PFSK-1 (cell line): ENCODE measurements at regions not wholly inside any gene's neighbourhood (a gene's known extent, or its start where the extent isn't known, plus 50 kb on each side); places are given as distances from the start of the nearest gene placed in this dataset.

Source experiments
- FOXP2 ChIP-seq: optimal IDR thresholded peaks from 2 replicates; pipeline ENCODE3; 2011; ENCODE audit warnings: borderline replicate concordance, control low read depth, inconsistent platforms; ENCODE audit not compliant: insufficient read depth; ENCODE audit errors: extremely low read length, extremely low read depth
- TAF1 ChIP-seq: IDR thresholded peaks from 2 replicates; pipeline ENCODE4 v1.6.1; 2012; ENCODE audit warnings: low read length, control low read depth, borderline replicate concordance; ENCODE audit not compliant: insufficient read depth
- TF ChIP-seq, protein P1 (sequence below), 2 experiments: IDR thresholded peaks; 2 replicates each; pipeline versions ENCODE4 v1.6.1 to v1.8.0; 2011 to 2012; ENCODE audit warnings: low read depth in 2 of 2, low read length in 2 of 2, control low read depth in 1 of 2, inconsistent platforms in 1 of 2, mild to moderate bottlenecking in 1 of 2, moderate library complexity in 1 of 2; ENCODE audit not compliant: insufficient read depth in 1 of 2

DNA sequence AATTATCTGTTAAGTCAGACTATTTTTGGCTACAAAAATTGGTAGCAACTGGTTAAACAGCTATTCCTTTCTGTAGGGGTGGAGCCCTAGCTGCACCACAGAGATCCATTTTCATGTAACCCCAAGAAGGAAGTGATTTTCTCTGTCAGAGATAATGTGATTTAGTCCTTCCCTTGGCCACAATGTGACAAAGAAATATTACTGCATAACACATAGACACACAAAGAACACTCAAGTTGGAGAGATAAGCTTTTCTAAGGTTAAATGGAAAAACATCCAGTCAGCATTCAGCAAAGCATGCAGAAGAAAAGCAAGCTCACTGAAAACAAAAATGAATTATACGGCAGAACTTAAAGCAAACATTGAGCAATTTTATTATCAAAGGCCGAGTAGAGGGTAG, 227.8 kb upstream of the CDH9 start:
- TF ChIP-seq FOXP2 (no peak), TAF1 (no peak)
- TF ChIP-seq, protein P1, sequence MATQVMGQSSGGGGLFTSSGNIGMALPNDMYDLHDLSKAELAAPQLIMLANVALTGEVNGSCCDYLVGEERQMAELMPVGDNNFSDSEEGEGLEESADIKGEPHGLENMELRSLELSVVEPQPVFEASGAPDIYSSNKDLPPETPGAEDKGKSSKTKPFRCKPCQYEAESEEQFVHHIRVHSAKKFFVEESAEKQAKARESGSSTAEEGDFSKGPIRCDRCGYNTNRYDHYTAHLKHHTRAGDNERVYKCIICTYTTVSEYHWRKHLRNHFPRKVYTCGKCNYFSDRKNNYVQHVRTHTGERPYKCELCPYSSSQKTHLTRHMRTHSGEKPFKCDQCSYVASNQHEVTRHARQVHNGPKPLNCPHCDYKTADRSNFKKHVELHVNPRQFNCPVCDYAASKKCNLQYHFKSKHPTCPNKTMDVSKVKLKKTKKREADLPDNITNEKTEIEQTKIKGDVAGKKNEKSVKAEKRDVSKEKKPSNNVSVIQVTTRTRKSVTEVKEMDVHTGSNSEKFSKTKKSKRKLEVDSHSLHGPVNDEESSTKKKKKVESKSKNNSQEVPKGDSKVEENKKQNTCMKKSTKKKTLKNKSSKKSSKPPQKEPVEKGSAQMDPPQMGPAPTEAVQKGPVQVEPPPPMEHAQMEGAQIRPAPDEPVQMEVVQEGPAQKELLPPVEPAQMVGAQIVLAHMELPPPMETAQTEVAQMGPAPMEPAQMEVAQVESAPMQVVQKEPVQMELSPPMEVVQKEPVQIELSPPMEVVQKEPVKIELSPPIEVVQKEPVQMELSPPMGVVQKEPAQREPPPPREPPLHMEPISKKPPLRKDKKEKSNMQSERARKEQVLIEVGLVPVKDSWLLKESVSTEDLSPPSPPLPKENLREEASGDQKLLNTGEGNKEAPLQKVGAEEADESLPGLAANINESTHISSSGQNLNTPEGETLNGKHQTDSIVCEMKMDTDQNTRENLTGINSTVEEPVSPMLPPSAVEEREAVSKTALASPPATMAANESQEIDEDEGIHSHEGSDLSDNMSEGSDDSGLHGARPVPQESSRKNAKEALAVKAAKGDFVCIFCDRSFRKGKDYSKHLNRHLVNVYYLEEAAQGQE (IDR thresholded peaks at IDR 0.05; ENCODE audit: insufficient read depth in 1 of 2, low read depth in 2 of 2, low read length in 2 of 2): no peak
